ENCODE measurements at regions not wholly inside any gene's neighbourhood (a gene's known extent, or its start where the extent isn't known, plus 50 kb on each side); places are given as distances from the start of the nearest gene placed in this dataset.

- DNase-seq = no peak
These were observed 116.2 kb downstream of the NSUN3 start for GRCh38 chr3:94179059-94179458.

- no peak for DNase-seq
These were observed 120.7 kb downstream of the NSUN3 start for GRCh38 chr3:94183551-94183950.

- DNase-seq = no peak
These were observed 121.9 kb downstream of the NSUN3 start for GRCh38 chr3:94184781-94185180.

GRCh38 chr3:94185753-94186152 lies 122.9 kb downstream of the NSUN3 start:
- DNase-seq = no peak

- DNase-seq = no peak
These were observed 124.8 kb downstream of the NSUN3 start for GRCh38 chr3:94187697-94188096.

- no peak for DNase-seq
These were observed 132.5 kb downstream of the NSUN3 start for GRCh38 chr3:94195381-94195780.

- DNase-seq = no peak
These were observed 143.4 kb downstream of the NSUN3 start for GRCh38 chr3:94206291-94206690.

GRCh38 chr3:94210256-94210655 lies 147.4 kb downstream of the NSUN3 start:
- DNase-seq = no peak

GRCh38 chr3:94217406-94217805 lies 154.5 kb downstream of the NSUN3 start:
- no peak for DNase-seq

GRCh38 chr3:94220426-94220825 lies 157.6 kb downstream of the NSUN3 start:
- no peak for DNase-seq

- DNase-seq = no peak
These were observed 159.0 kb downstream of the NSUN3 start for GRCh38 chr3:94221829-94222228.

- DNase-seq = peak; percentile 43
These were observed 162.4 kb downstream of the NSUN3 start for GRCh38 chr3:94225148-94225865.

GRCh38 chr3:94226078-94226477 lies 163.2 kb downstream of the NSUN3 start:
- peak; percentile 29 for DNase-seq

- no peak for DNase-seq
These were observed 170.1 kb downstream of the NSUN3 start for GRCh38 chr3:94232921-94233320.

GRCh38 chr3:94234177-94234788 lies 171.4 kb downstream of the NSUN3 start:
- DNase-seq = peak; percentile 15

GRCh38 chr3:94241986-94242385 lies 179.1 kb downstream of the NSUN3 start:
- no peak for DNase-seq

GRCh38 chr3:94246171-94246570 lies 183.3 kb downstream of the NSUN3 start:
- DNase-seq = no peak

GRCh38 chr3:94248042-94248441 lies 185.2 kb downstream of the NSUN3 start:
- DNase-seq = no peak

- peak; percentile 34 for DNase-seq
These were observed 186.7 kb downstream of the NSUN3 start for GRCh38 chr3:94249491-94250079.

- no peak for DNase-seq
These were observed 188.7 kb downstream of the NSUN3 start for GRCh38 chr3:94251566-94251965.

GRCh38 chr3:94252316-94252715 lies 189.5 kb downstream of the NSUN3 start:
- DNase-seq = no peak

GRCh38 chr3:94256888-94257813 lies 194.3 kb downstream of the NSUN3 start:
- no peak for DNase-seq

- no peak for DNase-seq
These were observed 196.0 kb downstream of the NSUN3 start for GRCh38 chr3:94258851-94259250.
